ENCODE measurements at regions not wholly inside any gene's neighbourhood (a gene's known extent, or its start where the extent isn't known, plus 50 kb on each side); places are given as distances from the start of the nearest gene placed in this dataset.
"Not testable (repeated sequence)": the region's sequence is repeated elsewhere in the genome, so short reads cannot be mapped to it uniquely, and the experiment has no call there.

GRCh38 chr7:86202833-86203232, 440.9 kb upstream of the GRM3 start:
- DNase-seq (ENCODE audit: low spot score): no peak

GRCh38 chr7:86201767-86202166, 441.9 kb upstream of the GRM3 start:
- DNase-seq (ENCODE audit: low spot score): no peak

GRCh38 chr7:86199881-86200614, 443.7 kb upstream of the GRM3 start:
- DNase-seq (ENCODE audit: low spot score): no peak

GRCh38 chr7:86190351-86190750, 453.4 kb upstream of the GRM3 start:
- no peak for DNase-seq (ENCODE audit: low spot score)

GRCh38 chr7:86181474-86181873, 462.2 kb upstream of the GRM3 start:
- DNase-seq (ENCODE audit: low spot score): no peak

DNA sequence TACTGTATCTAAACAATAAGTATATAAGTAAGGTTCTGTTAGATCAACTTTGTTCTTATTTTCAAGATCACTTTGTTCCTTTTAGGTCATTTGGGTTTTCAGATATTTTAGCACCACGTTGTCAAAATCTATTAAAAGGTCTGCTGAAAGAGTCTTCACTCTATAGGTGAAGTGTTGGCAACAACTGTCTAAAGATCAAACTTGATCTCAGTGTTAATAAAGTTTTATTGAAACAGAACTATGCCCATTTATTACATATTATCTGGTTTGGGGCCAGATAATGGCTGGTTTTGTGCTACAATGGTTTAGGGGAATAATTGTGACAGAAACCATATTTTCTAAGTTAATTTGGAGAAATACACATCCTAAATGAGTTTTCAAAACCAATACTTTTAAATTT, 478.9 kb upstream of the GRM3 start:
- DNase-seq (ENCODE audit: low spot score): no peak

GRCh38 chr7:86158111-86158510, 485.6 kb upstream of the GRM3 start:
- DNase-seq (ENCODE audit: low spot score): no peak

- DNase-seq (ENCODE audit: low spot score): no peak
Observed at GRCh38 chr7:86155623-86156022, 488.1 kb upstream of the GRM3 start.

- DNase-seq (ENCODE audit: low spot score): no peak
Observed at GRCh38 chr7:86152926-86153325, 490.8 kb upstream of the GRM3 start.

- no peak for DNase-seq (ENCODE audit: low spot score)
Observed at GRCh38 chr7:86149024-86149665, 494.6 kb upstream of the GRM3 start.

DNA sequence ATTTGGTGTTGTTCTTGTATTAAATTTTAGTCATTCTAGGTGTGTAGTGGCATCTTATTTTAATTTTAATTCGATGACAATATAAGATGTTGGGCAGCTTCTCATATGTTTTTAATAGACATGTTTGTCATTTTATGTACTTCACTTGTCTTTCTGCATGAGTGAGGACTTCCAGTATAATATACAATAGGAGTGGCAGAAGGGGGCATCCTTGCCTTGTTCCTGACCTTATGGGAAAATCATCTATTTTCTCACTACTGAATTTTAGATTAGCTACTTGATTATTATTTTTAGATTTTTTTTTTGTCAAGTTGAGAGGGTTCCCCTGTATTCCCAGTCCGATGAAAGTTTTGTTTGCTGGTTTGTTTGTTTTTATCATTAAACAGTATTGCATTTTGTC, 495.2 kb upstream of the GRM3 start:
- DNase-seq (ENCODE audit: low spot score): no peak

GRCh38 chr7:86137343-86137742, 506.4 kb upstream of the GRM3 start:
- DNase-seq (ENCODE audit: low spot score): no peak

DNA sequence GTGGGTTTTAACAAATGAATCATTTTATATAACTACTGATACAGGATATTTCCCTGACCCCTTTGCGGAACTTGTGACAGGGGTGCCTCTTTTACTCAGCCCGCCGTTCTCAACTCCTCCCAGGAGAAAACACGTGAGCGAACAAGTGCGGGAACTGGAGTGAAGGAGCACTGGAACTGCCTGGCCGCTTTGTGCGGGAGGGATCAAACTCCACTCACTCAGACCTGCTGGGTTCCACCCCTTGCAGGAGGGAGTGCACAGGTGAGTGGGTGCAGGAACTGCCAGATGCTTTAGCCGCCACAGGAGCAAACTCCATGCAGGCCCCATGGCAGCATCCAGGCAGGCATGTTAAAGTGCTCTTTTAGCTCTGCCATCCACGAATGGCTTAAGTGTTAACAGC, 513.4 kb upstream of the GRM3 start:
- DNase-seq (ENCODE audit: low spot score): no peak

DNA sequence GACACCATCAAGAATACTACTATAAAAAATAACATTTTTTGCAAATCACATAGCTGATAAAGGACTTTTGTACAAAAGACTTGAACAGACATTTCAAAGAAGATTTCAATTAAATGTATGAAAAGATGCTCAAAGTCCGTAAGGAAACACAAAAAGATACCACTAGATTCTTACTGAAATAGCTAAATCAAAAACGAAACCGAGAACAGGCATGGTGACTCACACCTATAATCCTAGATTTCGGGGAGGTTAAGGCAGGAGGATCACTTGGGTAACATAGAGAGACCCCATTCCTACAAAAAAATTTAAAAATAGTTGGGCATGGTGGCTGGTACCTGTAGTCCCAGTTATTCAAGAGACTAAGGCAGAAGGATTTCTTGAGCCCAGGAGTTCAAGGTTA, 520.2 kb upstream of the GRM3 start:
- DNase-seq (ENCODE audit: low spot score): no peak

GRCh38 chr7:86094166-86094669, 549.5 kb upstream of the GRM3 start:
- DNase-seq (ENCODE audit: low spot score): no peak

GRCh38 chr7:86091369-86091768, 552.3 kb upstream of the GRM3 start:
- DNase-seq (ENCODE audit: low spot score): no peak

- no peak for DNase-seq (ENCODE audit: low spot score)
Observed at GRCh38 chr7:86089455-86089854, 554.3 kb upstream of the GRM3 start.

GRCh38 chr7:86064572-86064971, 579.1 kb upstream of the GRM3 start:
- DNase-seq (ENCODE audit: low spot score): not testable (repeated sequence)

DNA sequence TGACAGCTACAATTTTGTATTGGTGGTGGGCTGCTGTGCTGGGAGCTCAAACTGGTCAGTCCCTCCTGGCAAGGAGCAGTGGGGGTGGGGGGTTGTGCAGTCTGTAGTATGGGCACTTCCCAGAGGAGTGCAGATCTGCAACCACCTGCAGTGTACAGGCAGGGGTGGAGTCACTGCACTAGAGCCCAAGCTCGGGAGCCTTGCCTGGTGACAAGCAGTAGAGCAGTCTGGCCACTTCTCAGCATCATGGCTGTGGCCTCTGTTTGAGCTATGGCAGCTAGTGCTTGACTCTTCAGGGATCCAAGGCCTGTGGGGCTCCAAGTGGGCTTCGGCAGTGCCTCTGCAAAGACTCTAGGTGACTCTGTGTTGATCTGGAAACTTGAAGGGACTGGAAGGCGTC, 585.1 kb upstream of the GRM3 start:
- DNase-seq (ENCODE audit: low spot score): no peak

DNA sequence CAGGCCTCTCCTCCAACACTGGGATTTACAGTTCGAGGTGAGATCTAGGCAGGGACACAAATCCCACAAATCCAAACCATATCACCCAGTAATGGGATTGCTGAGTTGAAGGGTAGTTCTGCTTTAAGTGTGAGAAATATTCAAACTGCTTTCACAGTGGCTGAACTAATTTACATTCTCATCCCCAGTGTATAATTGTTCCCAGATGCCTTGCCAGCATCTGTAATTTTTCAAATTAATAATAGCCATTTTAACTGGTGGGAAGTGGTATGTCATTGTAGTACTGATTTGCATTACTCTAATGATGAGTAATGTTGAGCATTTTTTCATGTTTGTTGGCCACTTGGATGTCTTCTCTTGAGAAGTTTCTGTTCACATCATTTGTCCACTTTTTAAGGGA, 592.8 kb upstream of the GRM3 start:
- DNase-seq (ENCODE audit: low spot score): no peak

- DNase-seq (ENCODE audit: low spot score): no peak
Observed at GRCh38 chr7:86049910-86050309, 593.8 kb upstream of the GRM3 start.

GRCh38 chr7:86045197-86045596, 598.5 kb upstream of the GRM3 start:
- not testable (repeated sequence) for DNase-seq (ENCODE audit: low spot score)

DNA sequence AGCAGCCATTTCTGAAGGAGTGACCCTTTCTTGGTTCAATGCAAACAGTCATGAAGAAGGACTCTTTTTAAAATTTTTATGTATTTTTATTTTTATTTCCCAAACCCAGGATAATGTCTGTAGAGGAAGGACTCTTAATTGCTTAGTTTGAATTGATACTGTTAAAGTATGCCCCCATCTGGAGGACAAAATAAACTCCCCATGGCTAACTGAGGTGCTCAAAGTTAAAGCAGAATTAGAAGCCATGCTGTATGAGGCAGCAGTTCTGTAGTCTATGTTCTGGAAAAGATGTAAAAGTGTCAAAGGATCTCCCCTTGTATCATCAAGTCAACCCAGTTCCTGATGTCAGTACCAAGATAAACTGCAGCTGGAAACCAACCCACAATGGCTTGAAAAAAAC, 617.9 kb upstream of the GRM3 start:
- no peak for DNase-seq (ENCODE audit: low spot score)

DNA sequence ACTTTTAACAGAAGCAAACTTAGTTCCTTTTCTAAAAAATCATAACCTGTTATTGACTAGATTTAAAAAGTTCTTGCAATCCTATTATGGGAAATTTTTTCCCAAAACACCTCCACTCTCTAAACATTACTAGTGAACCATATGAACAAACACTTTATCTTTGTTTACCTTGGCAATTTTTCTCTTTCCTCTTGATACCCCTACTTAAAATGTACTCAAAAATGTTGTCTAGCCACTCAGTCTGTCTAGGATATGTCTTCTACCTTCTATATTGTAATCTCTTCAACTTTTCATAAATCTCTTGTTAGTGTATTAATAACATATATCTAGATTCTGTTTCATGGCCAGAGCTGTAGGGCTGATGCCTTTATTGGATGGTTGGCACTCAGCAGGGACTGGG, 630.0 kb upstream of the GRM3 start:
- no peak for DNase-seq (ENCODE audit: low spot score)

All from globus pallidus (tissue), 1 donor.